ENCODE measurements at regions not wholly inside any gene's neighbourhood (a gene's known extent, or its start where the extent isn't known, plus 50 kb on each side); places are given as distances from the start of the nearest gene placed in this dataset.

- ChIA-PET POLR2A (no interaction called here), CTCF (no interaction called here)
Measured at GRCh38 chr7:46494441-46494840, 573.4 kb upstream of the IGFBP3 start.

GRCh38 chr7:46494028-46494427 is 573.0 kb upstream of the IGFBP3 start:
- CTCF ChIA-PET, result no interaction called here
- POLR2A ChIA-PET, result no interaction called here

GRCh38 chr7:46493196-46493595 is 572.1 kb upstream of the IGFBP3 start:
- POLR2A ChIA-PET, result no interaction called here
- CTCF ChIA-PET, result no interaction called here

GRCh38 chr7:46492466-46492865 is 571.4 kb upstream of the IGFBP3 start:
- POLR2A ChIA-PET, result no interaction called here
- CTCF ChIA-PET, result no interaction called here

- POLR2A ChIA-PET, result no interaction called here
- CTCF ChIA-PET, result no interaction called here
Measured at GRCh38 chr7:46490406-46490805, 569.3 kb upstream of the IGFBP3 start.

- ChIA-PET POLR2A (no interaction called here), CTCF (no interaction called here)
Measured at GRCh38 chr7:46489106-46489505, 568.0 kb upstream of the IGFBP3 start.

GRCh38 chr7:46488607-46489006 is 567.5 kb upstream of the IGFBP3 start:
- POLR2A ChIA-PET, result no interaction called here
- CTCF ChIA-PET, result no interaction called here

GRCh38 chr7:46486256-46487206 is 565.5 kb upstream of the IGFBP3 start:
- ChIA-PET CTCF (no interaction called here), POLR2A (no interaction called here)

- ChIA-PET CTCF (no interaction called here), POLR2A (no interaction called here)
Measured at GRCh38 chr7:46485481-46486065, 564.5 kb upstream of the IGFBP3 start.

GRCh38 chr7:46484906-46485305 is 563.8 kb upstream of the IGFBP3 start:
- POLR2A ChIA-PET, result no interaction called here
- CTCF ChIA-PET, result no interaction called here

- POLR2A ChIA-PET, result no interaction called here
- CTCF ChIA-PET, result no interaction called here
Measured at GRCh38 chr7:46480619-46481018, 559.5 kb upstream of the IGFBP3 start.

GRCh38 chr7:46479680-46480079 is 558.6 kb upstream of the IGFBP3 start:
- POLR2A ChIA-PET, result no interaction called here
- CTCF ChIA-PET, result no interaction called here

GRCh38 chr7:46478046-46478445 is 557.0 kb upstream of the IGFBP3 start:
- ChIA-PET CTCF (no interaction called here), POLR2A (no interaction called here)

- ChIA-PET POLR2A (no interaction called here), CTCF (no interaction called here)
Measured at GRCh38 chr7:46468753-46469356, 547.8 kb upstream of the IGFBP3 start.

- CTCF ChIA-PET, result no interaction called here
- POLR2A ChIA-PET, result no interaction called here
Measured at GRCh38 chr7:46463170-46463569, 542.1 kb upstream of the IGFBP3 start.

- ChIA-PET POLR2A (no interaction called here), CTCF (no interaction called here)
Measured at GRCh38 chr7:46461334-46461777, 540.3 kb upstream of the IGFBP3 start.

- ChIA-PET CTCF (no interaction called here), POLR2A (no interaction called here)
Measured at GRCh38 chr7:46459942-46460341, 538.9 kb upstream of the IGFBP3 start.

- ChIA-PET POLR2A (no interaction called here), CTCF (no interaction called here)
Measured at GRCh38 chr7:46454816-46455215, 533.7 kb upstream of the IGFBP3 start.

- ChIA-PET CTCF (no interaction called here), POLR2A (no interaction called here)
Measured at GRCh38 chr7:46452561-46453135, 531.6 kb upstream of the IGFBP3 start.

- POLR2A ChIA-PET, result no interaction called here
- CTCF ChIA-PET, result no interaction called here
Measured at GRCh38 chr7:46451846-46452245, 530.8 kb upstream of the IGFBP3 start.

GRCh38 chr7:46450886-46451285 is 529.8 kb upstream of the IGFBP3 start:
- ChIA-PET POLR2A (no interaction called here), CTCF (no interaction called here)

Measured in activated CD8-positive, alpha-beta memory T cell treated with anti-CD3 and anti-CD28 coated beads for 36 hours (primary cell).